B cell (primary cell): ENCODE measurements at regions not wholly inside any gene's neighbourhood (a gene's known extent, or its start where the extent isn't known, plus 50 kb on each side); places are given as distances from the start of the nearest gene placed in this dataset.

Experiments
- ATAC-seq: fragments of 200-7000 bp; cut with Tn5 transposase; one replicate; pipeline ENCODE4 v1.10.0; 2021; ENCODE audit warnings: low read depth, mild to moderate bottlenecking, moderate number of reproducible peaks, moderate library complexity
- CTCF ChIA-PET: fragments of 350-600 bp; sonication (Branson Sonifier 250); formaldehyde crosslinking; loops from one replicate; lab custom pipeline; 2021; ENCODE audit warnings: antibody characterized with exemption, inconsistent platforms; lab: Charles Lee
- POLR2A ChIA-PET: fragments of 350-600 bp; sonication (Branson Sonifier 250); formaldehyde crosslinking; loops from one replicate; lab custom pipeline; 2021; ENCODE audit warnings: antibody characterized with exemption; lab: Charles Lee
- DNase-seq: peaks from one replicate; pipeline ENCODE4 v3.0.0; 2013
- H2AFZ ChIP-seq: 2 replicates; pipeline ENCODE4 v1.6.1; 2012; ENCODE audit warnings: mild to moderate bottlenecking, low read depth, low read length; ENCODE audit not compliant: insufficient read depth, poor library complexity, severe bottlenecking
- H3K27ac ChIP-seq, 2 donors: 1 replicate in 1 of 2; 2 replicates in 1 of 2; pipeline ENCODE4 v1.5.1; 2012 to 2013; ENCODE audit warnings: low read length in 2 of 2, mild to moderate bottlenecking in 2 of 2, moderate library complexity in 1 of 2
- H3K27me3 ChIP-seq, 4 experiments: fragments of 200-600 bp in 1 of 4; sonication (generic) in 1 of 4; replicated peaks in 1 of 4; 1 replicate in 2 of 4; 2 replicates in 2 of 4; pipeline versions ENCODE4 v1.6.1 to v1.7.0; 2013 to 2016; ENCODE audit warnings: low read length in 3 of 4, mild to moderate bottlenecking in 2 of 4, mixed read lengths in 1 of 4, moderate library complexity in 1 of 4; ENCODE audit not compliant: insufficient read depth in 4 of 4, control insufficient read depth in 3 of 4; ENCODE audit errors: control extremely low read depth in 1 of 4
- H3K36me3 ChIP-seq, 2 experiments: replicated peaks in 1 of 2; 1 replicate in 1 of 2; 2 replicates in 1 of 2; pipeline versions ENCODE4 v1.6.1 to v1.7.1; 2013; ENCODE audit warnings: low read length in 1 of 2; ENCODE audit not compliant: insufficient read depth in 2 of 2, control insufficient read depth in 1 of 2; ENCODE audit errors: control extremely low read depth in 1 of 2, extremely low read depth in 1 of 2
- H3K4me1 ChIP-seq, 2 donors: fragments of 200-600 bp in 1 of 2; sonication (generic) in 1 of 2; 1 replicate in 1 of 2; 2 replicates in 1 of 2; pipeline versions ENCODE4 v1.5.1 to v1.6.1; 2013 to 2017; ENCODE audit warnings: low read length in 2 of 2; ENCODE audit not compliant: control insufficient read depth in 2 of 2, insufficient read depth in 2 of 2
- H3K4me2 ChIP-seq: replicated peaks from 2 replicates; pipeline ENCODE3; 2012; ENCODE audit warnings: mild to moderate bottlenecking, low read depth, low read length; ENCODE audit not compliant: poor library complexity, severe bottlenecking
- H3K4me3 ChIP-seq, 5 experiments: fragments of 200-600 bp in 1 of 5; sonication (generic) in 1 of 5; 1 replicate in 3 of 5; 2 replicates in 2 of 5; pipeline versions ENCODE4 v1.5.1 to v1.7.0; 2011 to 2016; ENCODE audit warnings: low read length in 4 of 5, mild to moderate bottlenecking in 4 of 5, low read depth in 2 of 5, control low read depth in 1 of 5, moderate library complexity in 1 of 5; ENCODE audit not compliant: insufficient read depth in 1 of 5; ENCODE audit errors: control extremely low read depth in 1 of 5, extremely low read depth in 1 of 5
- H3K79me2 ChIP-seq: fragments of 200-600 bp; sonication (generic); one replicate; pipeline ENCODE4 v1.6.0; 2016; ENCODE audit warnings: low read length; ENCODE audit not compliant: control insufficient read depth, insufficient read depth
- H3K9ac ChIP-seq: fragments of 200-600 bp; sonication (generic); 2 replicates; pipeline ENCODE4 v1.6.1; 2017; ENCODE audit warnings: mild to moderate bottlenecking, low read length, moderate library complexity
- H3K9me3 ChIP-seq, 3 donors: one replicate each; pipeline versions ENCODE4 v1.6.1 to v1.7.1; 2013; ENCODE audit warnings: low read length in 2 of 3; ENCODE audit not compliant: control insufficient read depth in 2 of 3, insufficient read depth in 1 of 3; ENCODE audit errors: control extremely low read depth in 1 of 3
- H4K20me1 ChIP-seq: 2 replicates; pipeline ENCODE4 v1.6.0; 2012; ENCODE audit warnings: mild to moderate bottlenecking, low read length; ENCODE audit not compliant: insufficient read depth, control insufficient read depth, poor library complexity, severe bottlenecking
- H3K27ac Mint-ChIP-seq: one replicate; pipeline ENCODE4 v1.8.0; 2021; ENCODE audit warnings: mixed read lengths
- H3K27me3 Mint-ChIP-seq: one replicate; pipeline ENCODE4 v1.8.0; 2021; ENCODE audit warnings: mixed read lengths
- H3K4me1 Mint-ChIP-seq: one replicate; pipeline ENCODE4 v1.8.0; 2021; ENCODE audit warnings: mixed read lengths
- H3K4me3 Mint-ChIP-seq: one replicate; pipeline ENCODE4 v1.8.0; 2021; ENCODE audit warnings: mixed read lengths
- H3K9me3 Mint-ChIP-seq: one replicate; pipeline ENCODE4 v1.8.0; 2022; ENCODE audit warnings: mixed read lengths; ENCODE audit not compliant: insufficient read depth
- EZH2 ChIP-seq: IDR thresholded peaks from 2 replicates; pipeline ENCODE4 v1.6.1; 2012; ENCODE audit warnings: borderline replicate concordance, low read depth, mild to moderate bottlenecking, moderate library complexity, low read length; ENCODE audit not compliant: insufficient read depth, poor library complexity, severe bottlenecking
- WGBS: methylation state at CpG from one replicate; pipeline ENCODE4 v1.1.5; 2013; ENCODE audit warnings: missing lambda C conversion rate; ENCODE audit not compliant: insufficient coverage; 5-methylcytosine and 5-hydroxymethylcytosine counted together
- intact Hi-C: fragments of 100-400 bp; cut with micrococcal nuclease; formaldehyde crosslinking; loops from one replicate; pipeline ENCODE4 v1.10.0; 2022
- TF ChIP-seq, protein P1 (sequence below): fragments of 200-600 bp; IDR thresholded peaks from one replicate; pipeline ENCODE4 v1.8.0; 2022; ENCODE audit warnings: antibody characterized with exemption, mild to moderate bottlenecking

- 0% methylated on average over 1 of the region's 1 CpG for WGBS
- Mint-ChIP-seq H3K4me3 (no peak overlapping the region), H3K9me3 (no peaks in the 10 kb centered on the region), H3K27ac (no peak overlapping the region), H3K27me3 (no peaks in the 10 kb centered on the region), H3K4me1 (no peaks in the 10 kb centered on the region)
- Histone ChIP-seq H2AFZ (no peak overlapping the region), H3K36me3 (no peaks in the 10 kb centered on the region), H3K9ac (no peak overlapping the region), H3K79me2 (no peaks in the 10 kb centered on the region), H3K4me2 (no peak overlapping the region), H4K20me1 (no peaks in the 10 kb centered on the region), H3K27ac (no peak overlapping the region), H3K9me3 (no peaks in the 10 kb centered on the region), H3K4me3 (no peak overlapping the region), H3K27me3 (no peaks in the 10 kb centered on the region), H3K4me1 (no peaks in the 10 kb centered on the region)
- TF ChIP-seq, protein P1, sequence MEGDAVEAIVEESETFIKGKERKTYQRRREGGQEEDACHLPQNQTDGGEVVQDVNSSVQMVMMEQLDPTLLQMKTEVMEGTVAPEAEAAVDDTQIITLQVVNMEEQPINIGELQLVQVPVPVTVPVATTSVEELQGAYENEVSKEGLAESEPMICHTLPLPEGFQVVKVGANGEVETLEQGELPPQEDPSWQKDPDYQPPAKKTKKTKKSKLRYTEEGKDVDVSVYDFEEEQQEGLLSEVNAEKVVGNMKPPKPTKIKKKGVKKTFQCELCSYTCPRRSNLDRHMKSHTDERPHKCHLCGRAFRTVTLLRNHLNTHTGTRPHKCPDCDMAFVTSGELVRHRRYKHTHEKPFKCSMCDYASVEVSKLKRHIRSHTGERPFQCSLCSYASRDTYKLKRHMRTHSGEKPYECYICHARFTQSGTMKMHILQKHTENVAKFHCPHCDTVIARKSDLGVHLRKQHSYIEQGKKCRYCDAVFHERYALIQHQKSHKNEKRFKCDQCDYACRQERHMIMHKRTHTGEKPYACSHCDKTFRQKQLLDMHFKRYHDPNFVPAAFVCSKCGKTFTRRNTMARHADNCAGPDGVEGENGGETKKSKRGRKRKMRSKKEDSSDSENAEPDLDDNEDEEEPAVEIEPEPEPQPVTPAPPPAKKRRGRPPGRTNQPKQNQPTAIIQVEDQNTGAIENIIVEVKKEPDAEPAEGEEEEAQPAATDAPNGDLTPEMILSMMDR: no peak
- TF ChIP-seq EZH2: no peak
- no peak for ATAC-seq
- ChIA-PET POLR2A (no interaction called here), CTCF (no interaction called here)
- intact Hi-C loops: no loop called here
- DNase-seq: no peak
These were observed 94.6 kb upstream of the COL8A1 start for GRCh38 chr3:99543796-99544195.

- Histone ChIP-seq H3K4me3 (no peak overlapping the region), H4K20me1 (no peaks in the 10 kb centered on the region), H3K9me3 (no peaks in the 10 kb centered on the region), H2AFZ (no peak overlapping the region), H3K36me3 (no peaks in the 10 kb centered on the region), H3K27ac (no peak overlapping the region), H3K4me1 (no peaks in the 10 kb centered on the region), H3K9ac (no peak overlapping the region), H3K79me2 (no peaks in the 10 kb centered on the region), H3K27me3 (no peaks in the 10 kb centered on the region), H3K4me2 (no peak overlapping the region)
- DNase-seq (no peak), ATAC-seq (no peak)
- TF ChIP-seq, protein P1: no peak
- no peak for TF ChIP-seq EZH2
- ChIA-PET CTCF (no interaction called here), POLR2A (no interaction called here)
- H3K4me1 Mint-ChIP-seq: no peaks in the 10 kb centered on the region
- no peaks in the 10 kb centered on the region for H3K27me3 Mint-ChIP-seq
- H3K4me3 Mint-ChIP-seq: no peak overlapping the region
- no peak overlapping the region for H3K27ac Mint-ChIP-seq
- no peaks in the 10 kb centered on the region for H3K9me3 Mint-ChIP-seq
- WGBS: 0% methylated on average over 1 of the region's 4 CpGs
- intact Hi-C loops: no loop called here
These were observed 95.5 kb upstream of the COL8A1 start for GRCh38 chr3:99542767-99543518.
